Naive B cell (primary cell): ENCODE measurements at regions not wholly inside any gene's neighbourhood (a gene's known extent, or its start where the extent isn't known, plus 50 kb on each side); places are given as distances from the start of the nearest gene placed in this dataset.
"Not testable (repeated sequence)": the region's sequence is repeated elsewhere in the genome, so short reads cannot be mapped to it uniquely, and the experiment has no call there.

Source experiments
- ATAC-seq, 2 donors: fragments of 150-1000 bp; cut with Tn5 transposase; 2 replicates each; pipeline ENCODE4 v1.10.0; 2021; ENCODE audit warnings: low read depth in 2 of 2, mild to moderate bottlenecking in 2 of 2, moderate library complexity in 2 of 2
- DNase-seq: peaks from one replicate; pipeline ENCODE4 v3.0.0; 2022
- H3K27ac Mint-ChIP-seq, 6 donors: one replicate each; pipeline ENCODE4 v1.8.0; 2020 to 2022; ENCODE audit warnings: mild to moderate bottlenecking in 6 of 6, mixed read lengths in 6 of 6, moderate library complexity in 5 of 6, inconsistent platforms in 2 of 6
- H3K27me3 Mint-ChIP-seq, 3 donors: one replicate each; pipeline ENCODE4 v1.8.0; 2021 to 2022; ENCODE audit warnings: mixed read lengths in 3 of 3, mild to moderate bottlenecking in 1 of 3
- H3K36me3 Mint-ChIP-seq, 2 donors: one replicate each; pipeline ENCODE4 v1.8.0; 2020 to 2022; ENCODE audit warnings: mixed read lengths in 2 of 2, inconsistent platforms in 1 of 2, mild to moderate bottlenecking in 1 of 2
- H3K4me1 Mint-ChIP-seq, 3 donors: one replicate each; pipeline ENCODE4 v1.8.0; 2020 to 2022; ENCODE audit warnings: mixed read lengths in 3 of 3, inconsistent platforms in 1 of 3, mild to moderate bottlenecking in 1 of 3, moderate library complexity in 1 of 3
- H3K4me3 Mint-ChIP-seq, 8 donors: one replicate each; pipeline ENCODE4 v1.8.0; 2020 to 2022; ENCODE audit warnings: mild to moderate bottlenecking in 8 of 8, mixed read lengths in 8 of 8, moderate library complexity in 8 of 8, inconsistent platforms in 2 of 8
- H3K9me3 Mint-ChIP-seq, 7 donors: one replicate each; pipeline ENCODE4 v1.8.0; 2020 to 2022; ENCODE audit warnings: mixed read lengths in 7 of 7, mild to moderate bottlenecking in 5 of 7, inconsistent platforms in 2 of 7, moderate library complexity in 1 of 7

DNA sequence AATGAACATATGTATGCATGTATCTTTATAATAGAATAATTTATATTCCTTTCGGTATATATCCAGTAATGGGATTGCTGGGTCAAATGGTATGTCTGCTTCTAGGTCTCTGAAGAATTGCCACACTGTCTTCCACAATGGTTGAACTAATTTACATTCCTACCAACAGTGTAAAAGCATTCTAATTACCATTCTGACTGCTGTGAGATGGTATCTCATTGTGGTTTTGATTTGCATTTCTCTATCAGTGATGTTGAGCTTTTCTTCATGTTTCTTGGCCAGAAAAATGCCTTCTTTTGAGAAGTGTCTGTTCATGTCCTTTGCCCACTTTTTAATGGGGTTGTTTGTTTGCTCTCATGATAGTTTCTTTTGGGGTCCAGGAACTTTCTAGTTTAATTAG, 213.2 kb upstream of the PTER start:
- Mint-ChIP-seq H3K9me3 (peaks cover 18 to 57% (median 31%) of the 10 kb centered on the region in 7 donors), H3K36me3 (peaks cover 6 to 11% of the 10 kb centered on the region in 2 donors)
- not testable (repeated sequence) for H3K4me1 Mint-ChIP-seq, H3K27me3 Mint-ChIP-seq, DNase-seq, H3K4me3 Mint-ChIP-seq, ATAC-seq, H3K27ac Mint-ChIP-seq

DNA sequence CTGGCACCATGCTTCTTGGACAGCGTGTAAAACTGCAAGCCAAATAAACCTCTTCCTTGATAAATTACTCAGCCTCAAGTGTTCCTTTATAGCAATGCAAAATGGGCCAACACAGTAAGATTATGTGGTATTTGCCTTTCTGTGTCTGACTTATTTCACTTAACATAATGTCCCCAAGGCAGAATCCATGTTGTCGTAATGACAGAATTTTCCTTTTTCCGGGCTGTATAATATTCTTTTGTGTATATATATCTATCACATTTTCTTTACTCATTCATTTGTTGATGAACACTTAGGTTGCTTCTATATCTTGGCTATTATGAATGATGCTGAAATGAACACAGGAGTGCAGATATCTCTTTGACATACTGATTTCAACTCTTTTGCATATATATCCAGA, 209.1 kb upstream of the PTER start:
- Mint-ChIP-seq H3K27ac (no peak overlapping the region), H3K4me3 (no peak overlapping the region), H3K9me3 (peaks cover 9 to 40% (median 19%) of the 10 kb centered on the region in 7 donors), H3K36me3 (peaks cover 0 to 11% of the 10 kb centered on the region in 2 donors), H3K27me3 (no peaks in the 10 kb centered on the region), H3K4me1 (no peaks in the 10 kb centered on the region)
- ATAC-seq = no peak
- no peak for DNase-seq

DNA sequence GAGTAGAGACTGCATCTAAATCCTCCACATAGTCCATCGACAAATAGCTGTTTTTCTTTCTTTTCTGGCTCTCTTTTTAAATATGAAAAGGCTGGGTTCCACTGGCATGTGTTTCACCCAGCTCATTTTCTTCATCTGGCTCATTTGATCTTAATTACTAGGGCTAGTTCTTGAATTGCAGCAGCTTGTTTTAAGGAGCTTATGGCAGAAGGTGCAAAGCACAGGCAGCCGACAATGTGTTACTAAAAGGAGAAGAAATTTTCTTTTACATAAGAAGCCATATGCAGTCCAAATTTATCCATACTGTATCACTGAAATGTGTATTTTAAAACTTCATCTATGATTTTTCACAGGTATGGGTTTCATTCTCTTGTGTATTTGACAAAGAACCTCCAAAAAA, 205.6 kb upstream of the PTER start:
- no peaks in the 10 kb centered on the region for H3K4me1 Mint-ChIP-seq
- no peaks in the 10 kb centered on the region for H3K27me3 Mint-ChIP-seq
- H3K9me3 Mint-ChIP-seq = peaks cover 7 to 13% (median 9%) of the 10 kb centered on the region in 7 donors
- no peak for DNase-seq
- peaks cover 0 to 7% of the 10 kb centered on the region in 2 donors for H3K36me3 Mint-ChIP-seq
- ATAC-seq = no peak
- H3K27ac Mint-ChIP-seq = no peak overlapping the region
- no peak overlapping the region for H3K4me3 Mint-ChIP-seq

DNA sequence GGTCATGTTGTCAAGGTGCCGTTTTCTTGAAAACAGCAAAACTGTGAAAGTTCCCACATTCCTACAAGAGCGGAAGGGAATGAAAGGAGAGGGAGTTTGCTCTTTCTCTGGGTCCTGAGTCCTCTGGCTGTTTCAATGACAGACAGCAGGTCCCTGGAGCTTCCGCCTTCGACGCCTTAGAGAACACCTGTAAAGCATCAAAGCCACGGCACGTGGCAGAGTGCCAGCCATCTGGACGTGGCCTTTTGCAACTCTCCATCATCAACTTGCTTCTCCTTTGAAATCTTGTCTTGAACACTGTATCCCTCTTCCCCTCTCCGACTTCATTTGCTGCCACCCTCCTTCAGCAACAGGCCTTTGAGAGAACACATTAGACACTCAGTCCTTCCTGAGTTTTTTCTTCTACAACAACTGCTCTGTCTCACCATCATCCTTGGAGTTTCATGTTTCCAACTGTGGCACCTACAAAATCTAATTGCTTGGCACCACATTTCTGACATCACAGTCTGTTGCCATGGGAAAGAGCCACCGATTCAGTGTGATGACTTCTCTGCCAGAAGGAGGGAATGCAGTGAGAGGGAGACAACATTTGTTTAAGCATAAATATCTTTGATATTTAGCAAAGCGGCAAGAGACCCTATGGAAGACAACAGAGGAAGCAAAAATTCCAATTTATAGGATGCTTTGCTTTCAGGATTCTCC, 204.9 kb upstream of the PTER start:
- ATAC-seq (no peak), DNase-seq (no peak)
- H3K4me3 Mint-ChIP-seq = no peak overlapping the region

DNA sequence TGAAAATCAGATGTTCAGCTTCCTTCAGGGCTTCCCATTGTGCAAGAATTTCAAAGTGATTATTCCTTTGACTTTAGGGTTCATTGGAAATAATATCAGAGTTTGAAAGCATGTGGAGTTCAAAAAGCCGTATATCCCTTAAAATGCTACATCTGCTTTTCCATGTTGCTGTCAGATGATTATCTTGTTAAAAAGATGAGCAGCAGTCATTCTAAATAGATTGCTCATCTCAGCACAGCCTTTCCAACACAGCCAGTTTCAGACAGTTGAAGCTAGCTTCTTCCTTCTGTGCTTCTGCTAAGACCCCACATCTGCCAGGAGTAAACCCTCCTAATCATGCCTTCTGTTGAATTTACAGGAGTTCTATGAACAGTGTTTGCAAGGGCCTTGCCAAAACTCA, 204.4 kb upstream of the PTER start:
- DNase-seq = no peak
- Mint-ChIP-seq H3K27me3 (no peaks in the 10 kb centered on the region), H3K4me1 (no peaks in the 10 kb centered on the region), H3K36me3 (peaks cover 0 to 2% of the 10 kb centered on the region in 2 donors), H3K27ac (no peak overlapping the region), H3K4me3 (no peak overlapping the region), H3K9me3 (peaks cover 4 to 7% (median 5%) of the 10 kb centered on the region in 7 donors)
- ATAC-seq = no peak

More for the DNA sequence above, 204.9 kb upstream of the PTER start:
- Mint-ChIP-seq H3K9me3 (peaks cover 7 to 12% (median 9%) of the 10 kb centered on the region in 7 donors), H3K27me3 (no peaks in the 10 kb centered on the region), H3K36me3 (peaks cover 0 to 7% of the 10 kb centered on the region in 2 donors), H3K4me1 (no peaks in the 10 kb centered on the region), H3K27ac (no peak overlapping the region)

DNA sequence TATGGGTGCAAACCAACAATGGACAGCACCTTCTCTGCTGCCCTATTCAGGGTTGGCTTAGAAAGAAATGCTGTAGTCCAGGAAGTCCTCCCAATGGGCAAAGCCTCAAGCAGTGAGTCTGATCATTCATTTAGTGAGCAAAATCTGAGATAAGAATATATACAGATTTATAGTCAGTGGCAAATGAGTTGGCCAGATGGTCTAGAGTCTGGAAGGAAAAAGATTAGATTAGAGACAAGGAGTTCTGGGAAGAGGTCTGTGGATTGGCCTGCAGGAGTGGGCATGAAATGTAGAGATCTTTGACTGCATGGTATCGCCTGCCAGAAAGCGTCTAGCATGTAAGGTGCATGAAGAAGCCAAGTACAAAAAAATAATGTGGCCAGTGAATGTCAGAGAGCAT, 201.9 kb upstream of the PTER start:
- H3K27me3 Mint-ChIP-seq = no peaks in the 10 kb centered on the region
- no peak overlapping the region for H3K27ac Mint-ChIP-seq
- H3K4me3 Mint-ChIP-seq = no peak overlapping the region
- H3K4me1 Mint-ChIP-seq = no peaks in the 10 kb centered on the region
- DNase-seq (no peak), ATAC-seq (no peak)
- peaks cover 0 to 12% (median 3%) of the 10 kb centered on the region in 7 donors for H3K9me3 Mint-ChIP-seq
- no peaks in the 10 kb centered on the region for H3K36me3 Mint-ChIP-seq

DNA sequence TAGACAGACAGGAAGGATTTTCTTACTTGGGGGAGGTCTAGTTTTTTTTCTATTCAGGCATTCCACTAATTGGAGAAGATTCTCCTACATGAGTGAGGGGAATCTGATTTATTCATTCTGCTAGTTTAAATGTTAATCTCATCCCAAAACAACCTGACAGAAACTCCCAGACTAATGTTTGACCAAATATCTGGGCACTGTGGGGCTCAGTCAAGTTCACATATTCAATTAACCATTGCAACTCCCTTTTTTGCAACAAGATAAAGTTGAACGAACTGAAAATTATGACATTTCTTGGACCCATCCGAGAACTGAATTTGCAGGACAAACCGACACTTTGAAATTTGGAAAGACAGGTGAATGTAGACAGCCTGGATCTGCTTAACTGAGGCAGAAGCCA, 194.4 kb upstream of the PTER start:
- Mint-ChIP-seq H3K4me3 (no peak overlapping the region), H3K9me3 (peaks cover 0 to 16% (median 4%) of the 10 kb centered on the region in 7 donors), H3K4me1 (no peaks in the 10 kb centered on the region), H3K36me3 (no peaks in the 10 kb centered on the region), H3K27me3 (peaks cover 0 to 3% (median 0%) of the 10 kb centered on the region in 3 donors), H3K27ac (no peak overlapping the region)
- DNase-seq = no peak
- ATAC-seq = no peak

DNA sequence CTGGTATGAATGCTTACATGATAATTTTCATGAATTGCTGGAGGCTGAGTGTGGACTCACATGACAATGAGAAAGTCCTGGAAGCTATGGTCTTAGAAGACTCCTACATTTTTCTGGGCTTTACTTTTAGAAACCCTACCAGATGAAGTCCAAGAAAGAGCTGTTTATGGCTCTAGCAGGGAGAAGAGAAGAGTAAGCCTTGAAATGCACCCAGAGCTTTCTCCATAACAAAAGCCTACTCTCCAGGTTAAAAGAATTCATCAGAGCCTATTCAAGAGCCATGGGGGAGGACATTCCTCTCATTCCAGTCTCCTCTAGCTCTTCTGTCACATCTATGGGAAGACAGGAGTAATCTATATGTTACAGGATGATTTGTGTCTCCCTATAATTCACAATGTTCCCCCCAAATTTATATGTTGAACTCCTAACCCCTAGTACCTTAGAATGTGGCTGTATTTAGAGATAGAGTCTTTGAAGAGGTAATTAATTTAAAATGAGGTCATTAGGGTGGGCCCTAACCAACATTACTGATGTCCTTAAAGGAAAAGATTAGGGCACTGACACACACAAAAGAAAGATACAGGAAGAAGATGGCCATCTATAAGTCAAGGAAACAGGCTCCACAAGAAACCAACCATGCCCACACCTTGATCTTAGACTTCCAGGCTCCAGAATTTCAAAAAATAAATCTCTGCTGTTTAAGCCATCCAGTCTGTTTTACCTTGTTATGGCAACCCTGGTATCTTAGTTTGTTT, 193.8 kb upstream of the PTER start:
- ATAC-seq (no peak), DNase-seq (no peak)
- peaks cover 0 to 3% (median 0%) of the 10 kb centered on the region in 3 donors for H3K27me3 Mint-ChIP-seq
- H3K27ac Mint-ChIP-seq = no peak overlapping the region
- H3K4me1 Mint-ChIP-seq = no peaks in the 10 kb centered on the region
- H3K9me3 Mint-ChIP-seq = peaks cover 0 to 16% (median 5%) of the 10 kb centered on the region in 7 donors
- no peak overlapping the region for H3K4me3 Mint-ChIP-seq
- H3K36me3 Mint-ChIP-seq = no peaks in the 10 kb centered on the region

DNA sequence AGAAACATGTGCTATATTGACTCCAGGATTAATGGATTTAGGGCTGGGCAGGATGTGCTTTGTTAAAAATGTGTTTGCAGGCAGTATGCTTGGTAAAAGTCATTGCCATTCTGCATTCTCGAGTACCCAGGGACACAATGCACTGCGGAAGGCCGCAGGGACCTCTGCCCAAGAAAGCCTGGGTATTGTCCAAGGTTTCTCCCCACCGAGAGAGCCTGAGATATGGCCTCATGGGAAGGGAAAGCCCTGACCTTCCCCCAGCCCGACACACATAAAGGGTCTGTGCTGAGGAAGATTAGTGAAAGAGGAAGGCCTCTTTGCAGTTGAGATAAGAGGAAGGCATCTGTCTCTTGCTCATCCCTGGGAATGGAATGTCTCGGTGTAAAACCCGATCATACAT, 186.7 kb upstream of the PTER start:
- H3K36me3 Mint-ChIP-seq, H3K4me3 Mint-ChIP-seq, DNase-seq, H3K4me1 Mint-ChIP-seq, H3K27me3 Mint-ChIP-seq, ATAC-seq, H3K27ac Mint-ChIP-seq: not testable (repeated sequence)
- peaks cover 0 to 17% (median 8%) of the 10 kb centered on the region in 7 donors for H3K9me3 Mint-ChIP-seq

DNA sequence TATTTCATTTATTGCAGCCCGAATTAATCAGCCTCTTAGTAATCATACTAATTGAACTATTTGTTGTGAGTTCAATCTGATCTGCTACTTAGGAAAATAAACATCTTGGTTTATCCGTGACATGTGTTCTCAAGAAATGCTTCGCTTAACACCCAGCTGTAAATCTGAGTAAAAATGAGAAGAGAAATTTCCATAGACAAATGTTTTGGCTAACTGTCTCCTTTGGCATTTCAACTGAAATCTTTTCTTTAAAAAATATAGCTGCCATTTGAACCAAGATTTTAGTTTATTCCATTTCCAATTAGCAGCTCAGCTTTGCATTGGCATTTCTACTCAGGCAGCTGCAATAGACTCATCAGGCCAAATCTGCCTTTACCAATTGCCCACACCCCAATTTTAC, 180.5 kb upstream of the PTER start:
- peaks cover 0 to 21% (median 14%) of the 10 kb centered on the region in 7 donors for H3K9me3 Mint-ChIP-seq
- no peak overlapping the region for H3K4me3 Mint-ChIP-seq
- no peaks in the 10 kb centered on the region for H3K27me3 Mint-ChIP-seq
- no peak overlapping the region for H3K27ac Mint-ChIP-seq
- H3K36me3 Mint-ChIP-seq = peaks cover 0 to 7% of the 10 kb centered on the region in 2 donors
- H3K4me1 Mint-ChIP-seq = no peaks in the 10 kb centered on the region
- ATAC-seq = no peak
- DNase-seq = no peak

DNA sequence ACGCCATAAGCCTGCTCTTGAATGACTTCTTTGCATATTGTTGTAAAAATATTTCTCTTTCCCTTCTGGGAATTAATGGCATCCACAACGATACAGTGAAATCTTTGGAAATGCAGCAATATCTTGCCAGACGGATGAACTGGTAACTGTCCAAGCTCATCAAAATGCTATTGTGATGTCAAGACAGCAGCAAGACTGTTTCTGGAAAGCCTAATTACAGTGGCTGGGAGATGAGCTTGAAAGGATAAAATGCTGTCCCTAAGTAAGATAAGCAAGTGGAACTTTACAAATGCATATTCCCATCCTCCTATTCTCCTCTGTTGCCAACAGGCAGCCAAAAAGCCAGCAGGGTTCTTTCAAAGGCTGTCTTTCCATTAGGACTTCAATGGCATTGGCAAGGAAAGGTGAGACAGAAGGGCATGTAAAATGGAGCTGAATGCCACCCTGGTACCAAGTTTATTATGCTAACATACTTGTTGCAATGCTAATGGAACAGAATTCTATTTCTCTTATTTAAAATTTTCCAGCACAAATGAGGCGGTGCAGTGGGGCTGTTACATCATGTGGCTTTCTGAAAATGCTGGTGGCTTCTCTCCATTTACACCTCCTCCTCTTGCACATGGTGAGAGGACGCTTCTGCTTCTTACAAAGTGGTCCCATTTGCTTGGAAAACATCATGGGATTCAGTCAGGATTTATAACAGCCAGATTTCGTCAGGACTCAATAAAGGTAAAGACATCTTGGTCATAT, 178.3 kb upstream of the PTER start:
- no peaks in the 10 kb centered on the region for H3K4me1 Mint-ChIP-seq
- peaks cover 0 to 7% of the 10 kb centered on the region in 2 donors for H3K36me3 Mint-ChIP-seq

DNA sequence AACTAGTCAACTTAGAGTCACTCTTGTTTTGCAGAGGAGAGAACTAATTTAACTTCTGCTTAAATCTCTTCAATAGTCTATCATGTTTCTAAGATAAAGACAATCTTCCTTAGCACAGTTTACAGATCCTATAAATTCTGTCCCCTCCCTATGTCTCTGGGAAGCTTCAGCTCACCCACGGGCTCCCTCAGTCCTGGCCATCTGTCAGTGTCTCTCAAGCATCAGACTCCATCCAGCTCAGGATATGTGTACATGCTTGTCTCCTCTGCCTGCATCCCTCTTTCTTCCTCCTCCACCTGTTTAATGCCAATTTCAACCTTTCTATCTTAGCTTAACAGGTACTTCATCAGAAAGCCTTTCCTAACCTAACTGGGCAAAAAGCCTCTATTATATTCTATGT, 177.1 kb upstream of the PTER start:
- Mint-ChIP-seq H3K27ac (no peak overlapping the region), H3K36me3 (peaks cover 0 to 7% of the 10 kb centered on the region in 2 donors), H3K27me3 (no peaks in the 10 kb centered on the region), H3K4me3 (no peak overlapping the region), H3K9me3 (peaks cover 0 to 28% (median 5%) of the 10 kb centered on the region in 7 donors), H3K4me1 (no peaks in the 10 kb centered on the region)
- DNase-seq = no peak
- ATAC-seq = no peak

More for the DNA sequence above, 178.3 kb upstream of the PTER start:
- H3K27me3 Mint-ChIP-seq = no peaks in the 10 kb centered on the region
- H3K27ac Mint-ChIP-seq = no peak overlapping the region
- no peak for DNase-seq
- ATAC-seq = no peak
- H3K9me3 Mint-ChIP-seq = peaks cover 0 to 20% (median 13%) of the 10 kb centered on the region in 7 donors
- no peak overlapping the region for H3K4me3 Mint-ChIP-seq

DNA sequence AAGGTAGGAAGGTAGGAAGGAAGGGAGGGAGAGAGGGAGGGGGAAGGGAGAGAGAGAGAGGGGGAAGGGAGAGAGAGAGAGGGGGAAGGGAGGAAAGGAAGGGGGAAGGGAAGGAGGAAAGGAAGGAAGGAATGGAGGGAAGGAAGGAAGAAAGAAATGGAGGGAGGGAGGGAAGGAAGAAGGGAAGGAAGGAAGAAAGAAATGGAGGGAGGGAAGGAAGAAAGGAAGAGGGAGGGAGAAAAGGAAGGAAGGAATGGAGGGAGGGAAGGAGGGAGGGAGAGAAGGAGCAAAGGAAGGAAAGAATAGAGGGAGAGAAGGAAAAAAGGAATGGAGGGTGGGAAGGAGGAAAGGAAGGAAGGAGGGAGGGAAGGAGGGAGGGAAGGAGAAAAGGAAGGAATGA, 176.4 kb upstream of the PTER start:
- H3K4me3 Mint-ChIP-seq = no peak overlapping the region
- H3K9me3 Mint-ChIP-seq = peaks cover 0 to 28% (median 5%) of the 10 kb centered on the region in 7 donors
- H3K27ac Mint-ChIP-seq = no peak overlapping the region
- H3K4me1 Mint-ChIP-seq = no peaks in the 10 kb centered on the region
- no peak for DNase-seq
- H3K27me3 Mint-ChIP-seq = no peaks in the 10 kb centered on the region
- peaks cover 0 to 7% of the 10 kb centered on the region in 2 donors for H3K36me3 Mint-ChIP-seq
- no peak for ATAC-seq
